IMR-90 (cell line): ENCODE measurements at regions not wholly inside any gene's neighbourhood (a gene's known extent, or its start where the extent isn't known, plus 50 kb on each side); places are given as distances from the start of the nearest gene placed in this dataset.

Experiments
- ATAC-seq: fragments of 200-7000 bp; cut with Tn5 transposase; 2 replicates; pipeline ENCODE4 v1.9.1; 2020; ENCODE audit warnings: low read depth, mild to moderate bottlenecking, moderate library complexity
- BruUV-seq: library from RNA; stranded (reverse); fragments of 400-500 nt; replicated peaks from 2 replicates; lab custom pipeline; 2021; lab: Mats Ljungman, UMichigan
- CTCF ChIA-PET: fragments of 300-600 bp; formaldehyde crosslinking; extraction: SDS; loops from one replicate; lab custom pipeline; 2021; ENCODE audit warnings: antibody characterized with exemption; lab: Yijun Ruan, JAX
- POLR2A ChIA-PET: fragments of 300-600 bp; sonication (Branson Sonifier 250); formaldehyde crosslinking; loops from one replicate; lab custom pipeline; 2022; ENCODE audit warnings: antibody characterized with exemption; ENCODE audit not compliant: unreplicated experiment; lab: Charles Lee
- DNase-seq: peaks from one replicate; pipeline ENCODE4 v3.0.0; 2013
- H2AFZ ChIP-seq: replicated peaks from 2 replicates; pipeline ENCODE3; 2013; ENCODE audit warnings: low read length, mild to moderate bottlenecking; ENCODE audit not compliant: poor library complexity
- H2AK5ac ChIP-seq: 2 replicates; pipeline ENCODE4 v1.6.1; 2013; ENCODE audit warnings: low read depth, low read length, inconsistent platforms
- H2AK9ac ChIP-seq: replicated peaks from 2 replicates; pipeline ENCODE3; 2013; ENCODE audit warnings: mild to moderate bottlenecking, low read depth, low read length, moderate library complexity; ENCODE audit not compliant: poor library complexity
- H2BK120ac ChIP-seq: 2 replicates; pipeline ENCODE4 v1.6.1; 2013; ENCODE audit warnings: low read depth, low read length, inconsistent platforms
- H2BK15ac ChIP-seq: 3 replicates; pipeline ENCODE4 v1.6.1; 2013; ENCODE audit warnings: low read depth, low read length, inconsistent platforms
- H2BK20ac ChIP-seq: 2 replicates; pipeline ENCODE4 v1.6.1; 2013; ENCODE audit warnings: low read depth, mild to moderate bottlenecking, inconsistent platforms, low read length, moderate library complexity
- H2BK5ac ChIP-seq: 2 replicates; pipeline ENCODE4 v1.6.1; 2013; ENCODE audit warnings: mild to moderate bottlenecking, low read depth, low read length, inconsistent platforms; ENCODE audit not compliant: poor library complexity, severe bottlenecking
- H3K14ac ChIP-seq: replicated peaks from 2 replicates; pipeline ENCODE4 v1.6.1; 2013; ENCODE audit warnings: low read depth, low read length, inconsistent platforms
- H3K18ac ChIP-seq: 2 replicates; pipeline ENCODE4 v1.6.1; 2013; ENCODE audit warnings: low read depth, low read length, control low read depth
- H3K23ac ChIP-seq: 2 replicates; pipeline ENCODE4 v1.6.1; 2013; ENCODE audit warnings: low read depth, low read length, inconsistent platforms
- H3K27ac ChIP-seq: 2 replicates; pipeline ENCODE4 v1.5.1; 2013; ENCODE audit warnings: mild to moderate bottlenecking, control low read depth, low read length; ENCODE audit not compliant: insufficient read depth
- H3K27me3 ChIP-seq: 2 replicates; pipeline ENCODE4 v1.6.1; 2013; ENCODE audit warnings: low read length; ENCODE audit not compliant: control insufficient read depth, insufficient read depth
- H3K36me3 ChIP-seq: 2 replicates; pipeline ENCODE4 v1.6.1; 2013; ENCODE audit warnings: low read length, mixed read lengths; ENCODE audit not compliant: control insufficient read depth, insufficient read depth
- H3K4ac ChIP-seq: 2 replicates; pipeline ENCODE4 v1.6.1; 2013; ENCODE audit warnings: low read depth, low read length, inconsistent platforms
- H3K4me1 ChIP-seq: 2 replicates; pipeline ENCODE4 v1.6.1; 2013; ENCODE audit warnings: low read length, mixed read lengths; ENCODE audit not compliant: control insufficient read depth, insufficient read depth
- H3K4me2 ChIP-seq: 2 replicates; pipeline ENCODE4 v1.6.1; 2013; ENCODE audit warnings: low read depth, mild to moderate bottlenecking, control low read depth, low read length, moderate library complexity
- H3K4me3 ChIP-seq: 2 replicates; pipeline ENCODE4 v1.5.1; 2013; ENCODE audit warnings: low read depth, mild to moderate bottlenecking, control low read depth, low read length, moderate library complexity; ENCODE audit not compliant: insufficient read depth
- H3K56ac ChIP-seq: 2 replicates; pipeline ENCODE4 v1.6.1; 2013; ENCODE audit warnings: low read length, inconsistent platforms; ENCODE audit not compliant: insufficient read depth; ENCODE audit errors: extremely low read depth
- H3K79me1 ChIP-seq, 2 experiments: 2 replicates each; pipeline ENCODE4 v1.6.1; 2013; ENCODE audit warnings: low read length in 2 of 2, inconsistent platforms in 1 of 2, low read depth in 1 of 2
- H3K9ac ChIP-seq: 2 replicates; pipeline ENCODE4 v1.6.1; 2013; ENCODE audit warnings: low read depth, low read length, control low read depth
- H3K9me1 ChIP-seq: 2 replicates; pipeline ENCODE4 v1.6.1; 2013; ENCODE audit warnings: low read length, inconsistent platforms; ENCODE audit not compliant: insufficient read depth
- H3K9me3 ChIP-seq: 2 replicates; pipeline ENCODE4 v1.6.1; 2013; ENCODE audit warnings: low read length; ENCODE audit not compliant: control insufficient read depth, insufficient read depth
- H4K20me1 ChIP-seq: 2 replicates; pipeline ENCODE4 v1.6.1; 2013; ENCODE audit warnings: low read length, inconsistent platforms; ENCODE audit not compliant: insufficient read depth
- H4K5ac ChIP-seq: 2 replicates; pipeline ENCODE4 v1.6.1; 2013; ENCODE audit warnings: mild to moderate bottlenecking, low read depth, low read length, control low read depth
- H4K8ac ChIP-seq, 2 experiments: 2 replicates each; pipeline ENCODE4 v1.6.1; 2013; ENCODE audit warnings: low read depth in 2 of 2, low read length in 2 of 2, control low read depth in 1 of 2, inconsistent platforms in 1 of 2
- H4K91ac ChIP-seq: 2 replicates; pipeline ENCODE4 v1.6.1; 2013; ENCODE audit warnings: low read depth, low read length, inconsistent platforms; ENCODE audit not compliant: insufficient read depth
- MXI1 ChIP-seq: IDR thresholded peaks from 2 replicates; pipeline ENCODE4 v1.6.1; 2012; ENCODE audit warnings: low read depth, mild to moderate bottlenecking, low read length, moderate library complexity, borderline replicate concordance
- RCOR1 ChIP-seq: IDR thresholded peaks from 2 replicates; pipeline ENCODE4 v1.6.1; 2012; ENCODE audit warnings: mild to moderate bottlenecking, low read length, improper control_type of control experiment; ENCODE audit not compliant: insufficient replicate concordance
- WGBS, 2 experiments: methylation state at CpG; one replicate each; pipeline versions ENCODE4 v1.1.5 to v1.1.7; 2013; ENCODE audit warnings: missing lambda C conversion rate in 2 of 2; ENCODE audit not compliant: insufficient read length in 1 of 2; ENCODE audit errors: extremely low coverage in 2 of 2; 5-methylcytosine and 5-hydroxymethylcytosine counted together
- dilution Hi-C: fragments of 300-500 bp; cut with HindIII; formaldehyde crosslinking; loops from one replicate; pipeline ENCODE4 v1.14.3; 2018; ENCODE audit warnings: low sequenced_read_pairs; ENCODE audit not compliant: unreplicated experiment
- in situ Hi-C: fragments of 300-500 bp; cut with MboI; formaldehyde crosslinking; loops from 3 replicates; pipeline ENCODE4 v1.14.3; 2019; ENCODE audit warnings: low sequenced_read_pairs, inconsistent platforms, mixed read lengths
- intact Hi-C: fragments of 100-400 bp; cut with micrococcal nuclease; formaldehyde crosslinking; loops from 2 replicates; pipeline ENCODE4 v1.10.0; 2022

- no peak overlapping the region for H2AK9ac ChIP-seq
- H4K91ac ChIP-seq: no peak overlapping the region
- DNase-seq (no peak), ATAC-seq (no peak)
- H2AFZ ChIP-seq: no peak overlapping the region
- no TSS peak for BruUV-seq
- no peak overlapping the region for H3K9ac ChIP-seq
- H3K4me1 ChIP-seq: no peaks in the 10 kb centered on the region
- H2AK5ac ChIP-seq: no peak overlapping the region
- intact Hi-C loops: no loop called here
- in situ Hi-C loops: no loop called here
- H3K9me1 ChIP-seq: no peaks in the 10 kb centered on the region
- no peak overlapping the region for H3K18ac ChIP-seq
- H3K14ac ChIP-seq: no peak overlapping the region
- H2BK120ac ChIP-seq: no peak overlapping the region
- no peak overlapping the region for H3K27ac ChIP-seq
- no peak overlapping the region for H3K56ac ChIP-seq
- H3K4ac ChIP-seq: no peak overlapping the region
- dilution Hi-C loops: no loop called here
- no peak overlapping the region for H2BK5ac ChIP-seq
- H3K36me3 ChIP-seq: no peaks in the 10 kb centered on the region
- no peak overlapping the region for H3K4me3 ChIP-seq
- no peak overlapping the region for H4K8ac ChIP-seq
- no peak for TF ChIP-seq RCOR1
- no peak for TF ChIP-seq MXI1
- WGBS, 2 experiments: 30% methylated on average over 2 of the region's 2 CpGs; no CpG with 5 or more reads in 1 of the 2 experiments
- peaks cover 11% of the 10 kb centered on the region for H3K9me3 ChIP-seq
- H4K20me1 ChIP-seq: no peaks in the 10 kb centered on the region
- H3K79me1 ChIP-seq: no peaks in the 10 kb centered on the region
- ChIA-PET POLR2A (no interaction called here), CTCF (no interaction called here)
- H3K27me3 ChIP-seq: no peaks in the 10 kb centered on the region
- H4K5ac ChIP-seq: no peak overlapping the region
- no peak overlapping the region for H2BK20ac ChIP-seq
- no peak overlapping the region for H3K23ac ChIP-seq
- no peak overlapping the region for H3K4me2 ChIP-seq
- H2BK15ac ChIP-seq: no peak overlapping the region
Observed at GRCh38 chr3:89877230-89877629, 769.8 kb downstream of the EPHA3 start.
